GM12864 (cell line): ENCODE measurements at regions not wholly inside any gene's neighbourhood (a gene's known extent, or its start where the extent isn't known, plus 50 kb on each side); places are given as distances from the start of the nearest gene placed in this dataset.

ENCODE experiments used
- DNase-seq: peaks from one replicate; pipeline ENCODE4 v3.0.0-alpha.2; 2011; ENCODE audit warnings: low read depth
- H3K4me3 ChIP-seq: 2 replicates; pipeline ENCODE4 v1.5.1; 2011; ENCODE audit warnings: mild to moderate bottlenecking, low read depth, low read length, control low read depth
- CTCF ChIP-seq: IDR thresholded peaks from 2 replicates; pipeline ENCODE4 v1.5.1; 2011; ENCODE audit warnings: low read depth, mild to moderate bottlenecking, moderate library complexity, low read length, control low read depth, inconsistent platforms; ENCODE audit errors: missing control alignments

GRCh38 chr1:96296991-96297390, 424.6 kb upstream of the PTBP2 start:
- no peak overlapping the region for H3K4me3 ChIP-seq
- DNase-seq, result no peak
- no peak for TF ChIP-seq CTCF

GRCh38 chr1:96306809-96307560, 414.6 kb upstream of the PTBP2 start:
- TF ChIP-seq CTCF, result no peak
- no peak for DNase-seq
- no peak overlapping the region for H3K4me3 ChIP-seq

- DNase-seq, result no peak
Observed at GRCh38 chr1:96308314-96308713, 413.3 kb upstream of the PTBP2 start.

GRCh38 chr1:96309783-96310182, 411.8 kb upstream of the PTBP2 start:
- H3K4me3 ChIP-seq, result no peak overlapping the region
- no peak for DNase-seq
- TF ChIP-seq CTCF, result no peak

More at GRCh38 chr1:96308314-96308713, 413.3 kb upstream of the PTBP2 start:
- no peak overlapping the region for H3K4me3 ChIP-seq
- TF ChIP-seq CTCF, result no peak

GRCh38 chr1:96313216-96313615, 408.4 kb upstream of the PTBP2 start:
- no peak for TF ChIP-seq CTCF
- no peak overlapping the region for H3K4me3 ChIP-seq
- DNase-seq, result no peak

GRCh38 chr1:96329121-96329520, 392.5 kb upstream of the PTBP2 start:
- H3K4me3 ChIP-seq, result no peak overlapping the region
- no peak for TF ChIP-seq CTCF
- no peak for DNase-seq

- no peak for DNase-seq
- H3K4me3 ChIP-seq, result no peak overlapping the region
- no peak for TF ChIP-seq CTCF
Observed at GRCh38 chr1:96331596-96331995, 390.0 kb upstream of the PTBP2 start.
